ENCODE measurements at regions not wholly inside any gene's neighbourhood (a gene's known extent, or its start where the extent isn't known, plus 50 kb on each side); places are given as distances from the start of the nearest gene placed in this dataset.

DNA sequence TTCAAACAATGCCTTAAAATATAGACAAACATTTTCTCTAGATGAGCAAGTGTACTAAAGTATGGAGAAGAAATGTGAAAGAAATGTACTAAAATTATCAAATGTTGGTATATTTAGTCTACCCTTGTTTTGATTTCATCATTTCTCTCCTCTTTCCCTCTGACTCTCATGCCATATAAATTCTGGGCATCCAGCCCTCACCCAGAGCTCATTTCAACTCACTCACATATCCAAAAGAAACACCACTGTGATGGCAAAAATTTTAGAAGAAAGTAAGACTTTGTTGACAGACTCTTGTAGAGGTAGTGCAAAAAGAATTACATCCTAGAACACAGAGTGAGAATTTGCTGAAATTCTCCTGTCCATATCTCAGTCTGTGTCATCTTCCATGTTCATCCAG lies 377.8 kb upstream of the SUCLG2 start:
- ATAC-seq (ENCODE audit: low read depth in 2 of 2): no peak
- no peak for DNase-seq
- Mint-ChIP-seq H3K4me3 (no peak overlapping the region), H3K9me3 (peaks cover 0 to 5% (median 1%) of the 10 kb centered on the region in 7 donors), H3K27me3 (peaks cover 0 to 13% (median 0%) of the 10 kb centered on the region in 3 donors), H3K4me1 (no peaks in the 10 kb centered on the region), H3K27ac (no peak overlapping the region), H3K36me3 (no peaks in the 10 kb centered on the region)

GRCh38 chr3:68025189-68025588 lies 370.8 kb upstream of the SUCLG2 start:
- no peaks in the 10 kb centered on the region for H3K4me1 Mint-ChIP-seq
- H3K4me3 Mint-ChIP-seq: no peak overlapping the region
- H3K36me3 Mint-ChIP-seq: no peaks in the 10 kb centered on the region
- ATAC-seq (ENCODE audit: low read depth in 2 of 2) (no peak), DNase-seq (no peak)
- H3K27ac Mint-ChIP-seq: peak overlapping the region in 1 of 6 donors; percentile 70
- H3K9me3 Mint-ChIP-seq: peaks cover 0 to 2% (median 0%) of the 10 kb centered on the region in 7 donors
- H3K27me3 Mint-ChIP-seq: peaks cover 7 to 17% (median 9%) of the 10 kb centered on the region in 3 donors

GRCh38 chr3:68019876-68020275 lies 365.5 kb upstream of the SUCLG2 start:
- ATAC-seq (ENCODE audit: low read depth in 2 of 2) (no peak), DNase-seq (no peak)
- Mint-ChIP-seq H3K4me1 (no peaks in the 10 kb centered on the region), H3K4me3 (no peak overlapping the region), H3K27me3 (peaks cover 1 to 4% (median 2%) of the 10 kb centered on the region in 3 donors), H3K9me3 (no peaks in the 10 kb centered on the region), H3K36me3 (no peaks in the 10 kb centered on the region), H3K27ac (no peak overlapping the region)

- ATAC-seq (ENCODE audit: low read depth in 2 of 2) (no peak), DNase-seq (no peak)
- H3K4me3 Mint-ChIP-seq: no peak overlapping the region
- no peaks in the 10 kb centered on the region for H3K4me1 Mint-ChIP-seq
- H3K36me3 Mint-ChIP-seq: no peaks in the 10 kb centered on the region
- H3K9me3 Mint-ChIP-seq: no peaks in the 10 kb centered on the region
- H3K27me3 Mint-ChIP-seq: peaks cover 0 to 4% (median 0%) of the 10 kb centered on the region in 3 donors
- no peak overlapping the region for H3K27ac Mint-ChIP-seq
These were observed 363.9 kb upstream of the SUCLG2 start for GRCh38 chr3:68018275-68018674.

DNA sequence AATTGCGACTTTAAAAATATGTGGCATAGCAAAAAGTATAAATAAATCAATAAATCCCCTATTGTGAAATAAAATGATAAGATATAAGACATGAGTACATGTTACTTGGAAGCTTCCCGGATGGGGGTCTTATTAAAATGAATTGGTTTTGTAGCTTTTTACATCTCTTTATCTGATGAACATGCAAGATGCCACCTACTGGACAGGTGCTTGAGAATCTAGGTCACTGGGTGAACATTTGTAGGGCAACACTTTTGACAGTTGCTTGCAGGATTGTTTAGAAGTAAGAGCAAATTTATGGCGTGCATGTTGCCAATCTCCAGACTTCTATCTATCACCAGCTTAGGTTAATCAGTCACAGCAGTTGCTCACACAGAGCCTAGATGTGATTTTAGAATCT lies 362.7 kb upstream of the SUCLG2 start:
- peaks cover 0 to 8% (median 0%) of the 10 kb centered on the region in 3 donors for H3K27me3 Mint-ChIP-seq
- H3K4me3 Mint-ChIP-seq: no peak overlapping the region
- DNase-seq (no peak), ATAC-seq (ENCODE audit: low read depth in 2 of 2) (no peak)
- no peaks in the 10 kb centered on the region for H3K9me3 Mint-ChIP-seq
- H3K4me1 Mint-ChIP-seq: no peaks in the 10 kb centered on the region
- no peak overlapping the region for H3K27ac Mint-ChIP-seq
- H3K36me3 Mint-ChIP-seq: no peaks in the 10 kb centered on the region

GRCh38 chr3:68009900-68010299 lies 355.5 kb upstream of the SUCLG2 start:
- H3K4me1 Mint-ChIP-seq: peaks cover 3 to 9% (median 8%) of the 10 kb centered on the region in 3 donors
- H3K9me3 Mint-ChIP-seq: no peaks in the 10 kb centered on the region
- no peak overlapping the region for H3K27ac Mint-ChIP-seq

DNA sequence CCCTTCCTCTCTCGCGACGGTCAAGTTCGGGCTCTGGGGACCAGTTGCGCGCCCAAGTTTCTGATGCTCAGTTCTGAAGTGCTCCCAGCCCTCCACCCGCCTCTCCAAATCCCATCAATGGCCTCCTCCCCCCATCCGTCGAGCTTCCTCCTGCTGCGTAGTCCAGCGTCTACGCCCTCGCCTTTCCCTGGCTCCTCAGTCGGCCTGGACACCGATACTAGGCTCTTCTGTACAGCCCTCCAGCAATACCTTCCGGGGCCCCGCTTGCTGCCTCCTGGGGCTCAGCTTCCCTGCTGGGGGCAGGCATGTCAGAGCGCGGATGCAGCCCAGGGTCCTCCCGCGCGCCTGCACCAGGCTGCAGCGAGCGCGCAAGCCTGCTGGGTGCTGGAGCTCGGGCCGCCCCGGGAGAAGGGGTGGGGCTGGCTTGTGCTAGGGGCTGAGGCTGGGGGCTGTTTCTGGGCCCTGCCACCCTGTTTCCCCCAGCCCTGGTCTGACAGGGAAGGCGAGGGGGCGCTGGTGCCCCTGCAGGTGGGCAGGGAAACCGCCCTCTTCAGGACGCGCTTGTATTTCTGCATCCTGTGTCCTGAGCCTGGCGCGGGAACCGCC lies 353.3 kb upstream of the SUCLG2 start:
- Mint-ChIP-seq H3K27me3 (peaks cover 24 to 40% (median 35%) of the 10 kb centered on the region in 3 donors), H3K27ac (no peak overlapping the region), H3K4me3 (peak overlapping the region in 2 of 8 donors; percentile 48 to 53), H3K4me1 (peaks cover 3 to 9% (median 8%) of the 10 kb centered on the region in 3 donors), H3K9me3 (no peaks in the 10 kb centered on the region), H3K36me3 (no peaks in the 10 kb centered on the region)
- ATAC-seq (ENCODE audit: low read depth in 2 of 2) (no peak), DNase-seq (no peak)

More at GRCh38 chr3:68009900-68010299, 355.5 kb upstream of the SUCLG2 start:
- ATAC-seq (ENCODE audit: low read depth in 2 of 2) (no peak), DNase-seq (no peak)
- no peak overlapping the region for H3K4me3 Mint-ChIP-seq
- H3K27me3 Mint-ChIP-seq: peaks cover 15 to 33% (median 26%) of the 10 kb centered on the region in 3 donors
- H3K36me3 Mint-ChIP-seq: no peaks in the 10 kb centered on the region

- Mint-ChIP-seq H3K27me3 (peaks cover 24 to 40% (median 35%) of the 10 kb centered on the region in 3 donors), H3K4me3 (no peak overlapping the region)
These were observed 352.2 kb upstream of the SUCLG2 start for GRCh38 chr3:68006646-68007045.

GRCh38 chr3:68004091-68004490 lies 349.7 kb upstream of the SUCLG2 start:
- Mint-ChIP-seq H3K27ac (no peak overlapping the region), H3K9me3 (peaks cover 1 to 21% (median 5%) of the 10 kb centered on the region in 7 donors), H3K4me1 (peaks cover 3 to 9% (median 8%) of the 10 kb centered on the region in 3 donors), H3K4me3 (no peak overlapping the region), H3K36me3 (no peaks in the 10 kb centered on the region), H3K27me3 (peaks cover 30 to 39% (median 36%) of the 10 kb centered on the region in 3 donors)
- ATAC-seq (ENCODE audit: low read depth in 2 of 2) (no peak), DNase-seq (no peak)

More at GRCh38 chr3:68006646-68007045, 352.2 kb upstream of the SUCLG2 start:
- H3K9me3 Mint-ChIP-seq: peaks cover 0 to 7% (median 2%) of the 10 kb centered on the region in 7 donors
- DNase-seq: no peak
- ATAC-seq (ENCODE audit: low read depth in 2 of 2): no peak
- no peaks in the 10 kb centered on the region for H3K36me3 Mint-ChIP-seq
- H3K4me1 Mint-ChIP-seq: peaks cover 3 to 9% (median 8%) of the 10 kb centered on the region in 3 donors
- no peak overlapping the region for H3K27ac Mint-ChIP-seq

DNA sequence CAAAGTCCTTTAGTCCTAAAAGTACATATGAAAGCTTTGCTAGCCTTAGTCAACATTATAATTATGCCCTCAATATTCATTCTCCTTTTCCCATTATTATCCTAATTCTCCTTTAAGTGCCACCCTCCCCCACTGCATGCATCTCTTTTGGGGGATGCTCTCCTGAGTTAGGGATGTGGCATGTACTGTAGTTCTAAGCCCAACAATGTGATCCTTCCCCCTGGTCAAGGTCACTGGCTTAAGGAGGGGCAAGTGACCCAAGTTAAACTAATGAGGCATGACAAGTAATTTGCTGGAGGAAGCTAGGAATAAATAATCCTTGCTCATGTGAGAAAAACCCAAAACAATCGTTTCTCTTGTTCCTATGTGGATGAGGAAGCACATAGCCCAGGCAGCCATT lies 343.9 kb upstream of the SUCLG2 start:
- Mint-ChIP-seq H3K4me1 (no peaks in the 10 kb centered on the region), H3K27me3 (peaks cover 4 to 15% (median 15%) of the 10 kb centered on the region in 3 donors), H3K27ac (no peak overlapping the region), H3K9me3 (peaks cover 1 to 21% (median 5%) of the 10 kb centered on the region in 7 donors), H3K36me3 (no peaks in the 10 kb centered on the region), H3K4me3 (no peak overlapping the region)
- no peak for ATAC-seq (ENCODE audit: low read depth in 2 of 2)
- no peak for DNase-seq

DNA sequence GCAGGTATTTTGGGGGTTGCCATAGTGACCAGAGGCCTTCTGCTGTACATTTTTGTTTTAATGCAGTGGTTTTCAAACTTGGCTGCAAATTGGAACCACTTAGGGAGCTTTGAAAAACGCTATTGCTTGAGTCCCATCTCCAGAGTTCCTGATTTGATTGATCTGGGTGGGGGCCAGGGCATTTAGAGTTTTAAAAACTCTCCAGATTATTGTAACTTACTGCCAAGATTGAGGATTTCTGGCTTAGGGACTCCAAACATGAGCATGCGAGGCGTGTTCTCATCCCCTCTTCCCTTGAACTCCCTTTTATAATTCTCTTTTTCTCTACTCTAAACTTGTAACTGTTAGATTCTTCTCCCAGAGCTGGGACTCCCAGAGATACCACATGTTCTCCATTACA lies 340.8 kb upstream of the SUCLG2 start:
- Mint-ChIP-seq H3K4me3 (no peak overlapping the region), H3K27me3 (peaks cover 4 to 9% (median 8%) of the 10 kb centered on the region in 3 donors), H3K4me1 (no peaks in the 10 kb centered on the region), H3K27ac (no peak overlapping the region), H3K36me3 (no peaks in the 10 kb centered on the region), H3K9me3 (peaks cover 0 to 1% (median 0%) of the 10 kb centered on the region in 7 donors)
- DNase-seq: no peak
- no peak for ATAC-seq (ENCODE audit: low read depth in 2 of 2)

DNA sequence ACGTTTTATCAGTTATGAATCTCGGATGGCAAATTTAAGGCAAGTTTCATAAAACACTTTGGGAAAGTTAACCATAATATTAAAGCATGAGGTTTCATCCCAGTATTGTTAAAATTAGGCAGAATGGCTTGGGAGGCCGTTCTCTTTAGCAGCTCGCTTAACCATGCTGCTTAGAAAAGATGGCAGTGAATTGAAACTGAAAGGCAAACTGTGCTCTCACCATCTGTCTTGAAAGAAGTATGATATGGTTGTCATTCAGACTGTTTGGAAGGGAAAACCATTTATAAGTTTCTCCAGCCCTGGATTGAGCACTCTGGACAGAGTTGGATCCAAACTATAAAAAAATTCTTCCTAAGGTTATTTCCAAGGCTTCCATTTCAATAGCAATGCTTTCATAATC lies 332.3 kb upstream of the SUCLG2 start:
- no peak overlapping the region for H3K4me3 Mint-ChIP-seq
- H3K4me1 Mint-ChIP-seq: no peaks in the 10 kb centered on the region
- no peaks in the 10 kb centered on the region for H3K36me3 Mint-ChIP-seq
- ATAC-seq (ENCODE audit: low read depth in 2 of 2) (no peak), DNase-seq (no peak)
- H3K27me3 Mint-ChIP-seq: no peaks in the 10 kb centered on the region
- no peak overlapping the region for H3K27ac Mint-ChIP-seq
- H3K9me3 Mint-ChIP-seq: no peaks in the 10 kb centered on the region

GRCh38 chr3:67983166-67983565 lies 328.8 kb upstream of the SUCLG2 start:
- ATAC-seq (ENCODE audit: low read depth in 2 of 2): no peak

GRCh38 chr3:67981077-67981476 lies 326.7 kb upstream of the SUCLG2 start:
- Mint-ChIP-seq H3K4me3 (no peak overlapping the region), H3K9me3 (peaks cover 0 to 3% (median 0%) of the 10 kb centered on the region in 7 donors), H3K36me3 (no peaks in the 10 kb centered on the region), H3K27me3 (peaks cover 0 to 6% (median 1%) of the 10 kb centered on the region in 3 donors), H3K4me1 (no peaks in the 10 kb centered on the region), H3K27ac (peak overlapping the region in 1 of 6 donors; percentile 28)
- no peak for ATAC-seq (ENCODE audit: low read depth in 2 of 2)
- DNase-seq: no peak

More at GRCh38 chr3:67983166-67983565, 328.8 kb upstream of the SUCLG2 start:
- Mint-ChIP-seq H3K4me1 (no peaks in the 10 kb centered on the region), H3K27me3 (no peaks in the 10 kb centered on the region), H3K9me3 (no peaks in the 10 kb centered on the region), H3K4me3 (no peak overlapping the region), H3K36me3 (no peaks in the 10 kb centered on the region), H3K27ac (no peak overlapping the region)
- no peak for DNase-seq
